SU-DHL-6 (cell line): ENCODE measurements at regions not wholly inside any gene's neighbourhood (a gene's known extent, or its start where the extent isn't known, plus 50 kb on each side); places are given as distances from the start of the nearest gene placed in this dataset.

ENCODE experiments used
- H2AFZ ChIP-seq: fragments of 200-600 bp; sonication (generic); 2 replicates; pipeline ENCODE4 v1.6.1; 2014; ENCODE audit warnings: low read depth, mild to moderate bottlenecking, moderate library complexity, mixed read lengths, antibody characterized with exemption, low read length; ENCODE audit not compliant: severe bottlenecking
- H3F3A ChIP-seq: fragments of 200-600 bp; shearing (Covaris generic); 2 replicates; pipeline ENCODE4 v1.6.0; 2016; ENCODE audit warnings: antibody characterized with exemption, mild to moderate bottlenecking; ENCODE audit not compliant: insufficient read depth
- H3K27ac ChIP-seq: fragments of 200-600 bp; sonication (generic); 2 replicates; pipeline ENCODE4 v1.5.1; 2016; ENCODE audit warnings: low read depth, mild to moderate bottlenecking, low read length, moderate library complexity, mixed read lengths
- H3K27me3 ChIP-seq: fragments of 200-600 bp; sonication (generic), shearing (Covaris generic); 2 replicates; pipeline ENCODE4 v1.6.0; 2014; ENCODE audit warnings: mild to moderate bottlenecking, low read length
- H3K36me3 ChIP-seq: fragments of 200-600 bp; sonication (generic); 2 replicates; pipeline ENCODE4 v1.6.1; 2014; ENCODE audit warnings: mild to moderate bottlenecking, low read length, mixed read lengths
- H3K4me2 ChIP-seq: fragments of 300-600, 200-600 bp; shearing (Covaris generic), sonication (generic); 2 replicates; pipeline ENCODE4 v1.6.0; 2014; ENCODE audit warnings: low read length, low read depth, mild to moderate bottlenecking; ENCODE audit not compliant: poor library complexity, severe bottlenecking
- H3K4me3 ChIP-seq: fragments of 200-600 bp; sonication (generic); 2 replicates; pipeline ENCODE4 v1.5.1; 2014; ENCODE audit warnings: antibody characterized with exemption, low read length, mild to moderate bottlenecking, mixed read lengths; ENCODE audit not compliant: insufficient read depth, poor library complexity, severe bottlenecking
- H3K79me2 ChIP-seq: fragments of 200-600 bp; sonication (generic); 2 replicates; pipeline ENCODE4 v1.6.1; 2014; ENCODE audit warnings: mild to moderate bottlenecking, low read length, moderate library complexity; ENCODE audit not compliant: insufficient read depth
- H3K9ac ChIP-seq: fragments of 200-600 bp; sonication (generic); 2 replicates; pipeline ENCODE4 v1.7.0; 2014; ENCODE audit warnings: mild to moderate bottlenecking, low read length
- H3K9me2 ChIP-seq: fragments of 200-600 bp; sonication (generic); replicated peaks from 2 replicates; pipeline ENCODE4 v1.6.1; 2014; ENCODE audit warnings: low read length; ENCODE audit not compliant: insufficient read depth
- H3K9me3 ChIP-seq: fragments of 200-600 bp; sonication (generic); 2 replicates; pipeline ENCODE4 v1.6.1; 2014; ENCODE audit warnings: low read length, mixed read lengths; ENCODE audit not compliant: insufficient read depth
- H4K20me1 ChIP-seq: fragments of 200-600 bp; sonication (generic); 2 replicates; pipeline ENCODE4 v1.6.1; 2014; ENCODE audit warnings: low read depth, mild to moderate bottlenecking, antibody characterized with exemption, low read length, moderate library complexity, mixed read lengths
- CTCF ChIP-seq: fragments of 200-600 bp; sonication (generic); IDR thresholded peaks from one replicate; pipeline ENCODE4 v1.5.1; 2017; ENCODE audit warnings: antibody characterized with exemption, mild to moderate bottlenecking, low read length, moderate library complexity; ENCODE audit not compliant: insufficient read depth, poor library complexity, severe bottlenecking
- EZH2phosphoT487 ChIP-seq: fragments of 200-600 bp; sonication (generic), shearing (Covaris generic); conservative IDR thresholded peaks from 2 replicates; pipeline ENCODE4 v1.6.1; 2018; ENCODE audit warnings: mild to moderate bottlenecking, antibody characterized with exemption, low read length, moderate library complexity, mixed read lengths

DNA sequence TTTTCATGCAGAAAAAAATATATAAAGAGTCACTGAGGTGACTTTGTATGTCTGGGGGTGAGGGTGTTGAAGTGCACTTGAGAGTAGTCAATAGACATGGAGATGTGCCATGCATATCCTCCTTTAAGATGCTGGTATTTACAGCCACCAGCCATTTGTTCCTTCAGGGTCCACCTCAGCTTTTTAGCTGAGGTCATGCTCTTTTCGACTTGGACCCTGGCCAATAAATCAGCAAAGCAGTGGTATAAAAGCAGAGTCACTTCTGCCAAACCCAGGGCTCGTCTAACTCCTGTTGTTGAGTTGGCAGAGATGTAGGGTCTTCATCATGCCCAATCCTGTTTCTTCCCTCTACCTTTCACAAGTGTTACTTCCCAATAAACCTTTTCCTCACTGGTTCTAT, 75.1 kb upstream of the OSTN start:
- TF ChIP-seq EZH2phosphoT487 (no peak), CTCF (no peak)
- no peaks in the 10 kb centered on the region for H3F3A ChIP-seq
- H3K27me3 ChIP-seq, result no peaks in the 10 kb centered on the region
- no peak overlapping the region for H3K27ac ChIP-seq
- no peaks in the 10 kb centered on the region for H4K20me1 ChIP-seq
- H3K9ac ChIP-seq, result no peak overlapping the region
- H3K4me3 ChIP-seq, result no peak overlapping the region
- no peak overlapping the region for H2AFZ ChIP-seq
- H3K9me2 ChIP-seq, result no peaks in the 10 kb centered on the region
- no peaks in the 10 kb centered on the region for H3K79me2 ChIP-seq
- no peak overlapping the region for H3K4me2 ChIP-seq
- no peaks in the 10 kb centered on the region for H3K36me3 ChIP-seq
- H3K9me3 ChIP-seq, result no peaks in the 10 kb centered on the region

GRCh38 chr3:191123231-191123630, 75.8 kb upstream of the OSTN start:
- Histone ChIP-seq H4K20me1 (no peaks in the 10 kb centered on the region), H3K27ac (no peak overlapping the region), H3F3A (no peaks in the 10 kb centered on the region), H3K27me3 (no peaks in the 10 kb centered on the region), H3K4me3 (no peak overlapping the region), H3K9me2 (no peaks in the 10 kb centered on the region), H3K4me2 (no peak overlapping the region), H3K9ac (no peak overlapping the region), H3K36me3 (no peaks in the 10 kb centered on the region), H3K79me2 (no peaks in the 10 kb centered on the region), H2AFZ (no peak overlapping the region), H3K9me3 (no peaks in the 10 kb centered on the region)
- TF ChIP-seq CTCF, result no peak
- no peak for TF ChIP-seq EZH2phosphoT487

DNA sequence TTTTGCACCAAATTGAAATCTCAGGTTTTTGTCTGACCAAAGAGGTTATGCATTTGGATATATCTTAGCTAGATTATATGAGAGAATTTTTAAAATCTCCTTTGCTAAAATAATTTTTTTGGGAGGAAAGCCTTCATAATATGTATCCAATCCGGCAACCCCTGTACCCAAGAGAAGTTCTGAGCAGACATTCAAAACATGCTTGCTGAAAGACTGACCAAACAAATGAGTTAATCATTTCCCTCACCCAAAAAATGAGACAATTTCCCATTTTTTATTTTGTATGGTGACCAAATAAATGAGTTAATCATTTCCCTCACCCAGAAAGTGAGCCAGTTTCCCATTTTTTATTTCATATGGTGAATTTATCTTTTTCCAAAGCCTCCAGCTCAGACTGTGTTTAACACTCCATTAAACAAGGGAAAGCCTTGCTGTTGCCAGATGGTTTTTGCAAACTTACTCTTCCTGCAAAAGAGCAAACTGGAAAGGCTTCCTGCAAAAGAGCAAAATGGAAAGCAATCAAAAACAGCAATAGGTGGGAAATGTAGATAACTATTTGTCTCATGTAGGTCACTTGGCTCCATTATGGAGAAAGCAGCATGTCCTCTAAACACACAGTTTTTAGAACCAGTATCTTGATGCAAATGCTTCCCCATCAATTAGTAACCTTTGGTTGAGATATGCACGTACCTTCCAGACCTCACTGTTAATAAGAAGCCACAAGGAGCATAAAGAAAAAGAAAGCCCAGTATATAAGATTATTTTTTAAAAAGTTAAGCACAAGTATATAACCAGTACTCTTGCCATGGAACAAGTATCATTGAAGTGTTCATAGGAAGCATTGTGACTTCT, 78.4 kb upstream of the OSTN start:
- Histone ChIP-seq H4K20me1 (no peaks in the 10 kb centered on the region), H3K9me2 (no peaks in the 10 kb centered on the region), H2AFZ (no peak overlapping the region), H3F3A (no peaks in the 10 kb centered on the region), H3K36me3 (no peaks in the 10 kb centered on the region), H3K4me2 (no peak overlapping the region), H3K4me3 (no peak overlapping the region), H3K9me3 (no peaks in the 10 kb centered on the region), H3K9ac (no peak overlapping the region), H3K79me2 (no peaks in the 10 kb centered on the region), H3K27me3 (no peaks in the 10 kb centered on the region), H3K27ac (no peak overlapping the region)
- TF ChIP-seq CTCF (no peak), EZH2phosphoT487 (no peak)
